ENCODE measurements at regions not wholly inside any gene's neighbourhood (a gene's known extent, or its start where the extent isn't known, plus 50 kb on each side); places are given as distances from the start of the nearest gene placed in this dataset.

DNA sequence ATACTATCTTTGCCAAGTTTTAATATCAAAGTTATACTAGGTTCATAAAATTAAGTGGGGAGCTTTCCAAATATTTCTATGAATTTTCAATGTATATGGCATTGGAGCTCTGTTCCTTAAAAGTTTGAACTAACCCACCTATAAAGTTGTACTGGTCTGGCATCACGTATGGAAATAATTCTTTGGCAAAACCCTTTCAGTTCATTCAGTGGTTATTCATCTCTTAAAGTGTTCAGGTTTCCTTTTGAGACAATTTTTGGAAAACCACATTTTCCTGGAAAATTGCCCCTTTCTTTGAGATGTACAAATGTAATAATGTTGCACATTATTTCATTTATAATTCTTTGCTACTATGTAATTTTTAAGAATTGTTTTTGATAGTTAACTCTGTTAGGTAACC, 62.5 kb upstream of the INPP5A start:
- no peaks in the 10 kb centered on the region for H3K9me3 ChIP-seq (ENCODE audit: control insufficient read depth in 1 of 2, insufficient read depth in 1 of 2, low read depth in 1 of 2, low read length in 2 of 2)
- DNase-seq (ENCODE audit: low read depth, low spot score) (no peak), ATAC-seq (no peak)
- no peaks in the 10 kb centered on the region for H4K20me1 ChIP-seq (ENCODE audit: insufficient read depth)
- ChIA-PET CTCF (no interaction called here), POLR2A (no interaction called here), RAD21 (ENCODE audit: low non-redundant PET in 1 of 2, low total read pairs in 2 of 2, uncharacterized antibody in 2 of 2, unreplicated experiment in 2 of 2) (no interaction called here)
- H3K4me2 ChIP-seq (ENCODE audit: low read length) = no peak overlapping the region
- H3K4me1 ChIP-seq (ENCODE audit: control insufficient read depth in 1 of 2, insufficient read depth in 2 of 2, low read length in 2 of 2) = no peaks in the 10 kb centered on the region
- H3K79me2 ChIP-seq (ENCODE audit: insufficient read depth, low read length) = no peaks in the 10 kb centered on the region
- BruUV-seq (replicated peaks) = no TSS peak
- no peak overlapping the region for H2AFZ ChIP-seq (ENCODE audit: low read depth, low read length, poor library complexity, severe bottlenecking)
- H3K9ac ChIP-seq (ENCODE audit: low read length) = no peak overlapping the region
- H3K27ac ChIP-seq (ENCODE audit: low read depth, low read length) = no peak overlapping the region
- no peaks in the 10 kb centered on the region for H3K36me3 ChIP-seq (ENCODE audit: control insufficient read depth in 1 of 2, insufficient read depth in 2 of 2, low read length in 2 of 2)
- no peaks in the 10 kb centered on the region for H3K27me3 ChIP-seq (ENCODE audit: insufficient read depth, low read length)
- H3K9me2 ChIP-seq (ENCODE audit: insufficient read depth) = no peaks in the 10 kb centered on the region
- no peak overlapping the region for H3K4me3 ChIP-seq (replicated peaks in 1 of 2; ENCODE audit: low read depth in 1 of 2, low read length in 2 of 2)
- intact Hi-C loops (cut with micrococcal nuclease) = no loop called here
- TF ChIP-seq ZFX (IDR thresholded peaks at IDR 0.05) (no peak), POLR2AphosphoS5 (IDR thresholded peaks at IDR 0.05; ENCODE audit: low read depth, low read length) (no peak), SIN3A (IDR thresholded peaks at IDR 0.05; ENCODE audit: low read depth) (no peak), CTCF (IDR thresholded peaks at IDR 0.05 in 2 of 3, conservative IDR thresholded peaks at IDR 0.05 in 1 of 3; ENCODE audit: borderline replicate concordance in 1 of 3, insufficient read depth in 1 of 3, low read depth in 2 of 3, low read length in 2 of 3) (no peak), EGR1 (IDR thresholded peaks at IDR 0.05; ENCODE audit: low read depth) (no peak), FOSL1 (IDR thresholded peaks at IDR 0.05; ENCODE audit: low read depth) (no peak), RAD21 (IDR thresholded peaks at IDR 0.05; ENCODE audit: low read depth) (no peak), SRF (IDR thresholded peaks at IDR 0.05; ENCODE audit: low read depth) (no peak), YY1 (IDR thresholded peaks at IDR 0.05; ENCODE audit: extremely low read depth, insufficient replicate concordance, low read depth, low read length) (no peak), EZH2 (IDR thresholded peaks at IDR 0.05) (no peak), JUND (IDR thresholded peaks at IDR 0.05) (no peak), POLR2A (IDR thresholded peaks at IDR 0.05; ENCODE audit: borderline replicate concordance, extremely low read depth, insufficient read depth, insufficient read length) (no peak), TCF7L2 (IDR thresholded peaks at IDR 0.05; ENCODE audit: borderline replicate concordance, extremely low read depth, insufficient read depth, insufficient read length) (no peak), ELF1 (IDR thresholded peaks at IDR 0.05; ENCODE audit: borderline replicate concordance, low read depth) (no peak), CBX3 (IDR thresholded peaks at IDR 0.05; ENCODE audit: low read depth) (no peak), CEBPB (IDR thresholded peaks at IDR 0.05; ENCODE audit: low read depth) (no peak)
- TF ChIP-seq, protein P1, sequence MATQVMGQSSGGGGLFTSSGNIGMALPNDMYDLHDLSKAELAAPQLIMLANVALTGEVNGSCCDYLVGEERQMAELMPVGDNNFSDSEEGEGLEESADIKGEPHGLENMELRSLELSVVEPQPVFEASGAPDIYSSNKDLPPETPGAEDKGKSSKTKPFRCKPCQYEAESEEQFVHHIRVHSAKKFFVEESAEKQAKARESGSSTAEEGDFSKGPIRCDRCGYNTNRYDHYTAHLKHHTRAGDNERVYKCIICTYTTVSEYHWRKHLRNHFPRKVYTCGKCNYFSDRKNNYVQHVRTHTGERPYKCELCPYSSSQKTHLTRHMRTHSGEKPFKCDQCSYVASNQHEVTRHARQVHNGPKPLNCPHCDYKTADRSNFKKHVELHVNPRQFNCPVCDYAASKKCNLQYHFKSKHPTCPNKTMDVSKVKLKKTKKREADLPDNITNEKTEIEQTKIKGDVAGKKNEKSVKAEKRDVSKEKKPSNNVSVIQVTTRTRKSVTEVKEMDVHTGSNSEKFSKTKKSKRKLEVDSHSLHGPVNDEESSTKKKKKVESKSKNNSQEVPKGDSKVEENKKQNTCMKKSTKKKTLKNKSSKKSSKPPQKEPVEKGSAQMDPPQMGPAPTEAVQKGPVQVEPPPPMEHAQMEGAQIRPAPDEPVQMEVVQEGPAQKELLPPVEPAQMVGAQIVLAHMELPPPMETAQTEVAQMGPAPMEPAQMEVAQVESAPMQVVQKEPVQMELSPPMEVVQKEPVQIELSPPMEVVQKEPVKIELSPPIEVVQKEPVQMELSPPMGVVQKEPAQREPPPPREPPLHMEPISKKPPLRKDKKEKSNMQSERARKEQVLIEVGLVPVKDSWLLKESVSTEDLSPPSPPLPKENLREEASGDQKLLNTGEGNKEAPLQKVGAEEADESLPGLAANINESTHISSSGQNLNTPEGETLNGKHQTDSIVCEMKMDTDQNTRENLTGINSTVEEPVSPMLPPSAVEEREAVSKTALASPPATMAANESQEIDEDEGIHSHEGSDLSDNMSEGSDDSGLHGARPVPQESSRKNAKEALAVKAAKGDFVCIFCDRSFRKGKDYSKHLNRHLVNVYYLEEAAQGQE (IDR thresholded peaks at IDR 0.05; ENCODE audit: low read depth) = no peak
- TF ChIP-seq, protein P2, sequence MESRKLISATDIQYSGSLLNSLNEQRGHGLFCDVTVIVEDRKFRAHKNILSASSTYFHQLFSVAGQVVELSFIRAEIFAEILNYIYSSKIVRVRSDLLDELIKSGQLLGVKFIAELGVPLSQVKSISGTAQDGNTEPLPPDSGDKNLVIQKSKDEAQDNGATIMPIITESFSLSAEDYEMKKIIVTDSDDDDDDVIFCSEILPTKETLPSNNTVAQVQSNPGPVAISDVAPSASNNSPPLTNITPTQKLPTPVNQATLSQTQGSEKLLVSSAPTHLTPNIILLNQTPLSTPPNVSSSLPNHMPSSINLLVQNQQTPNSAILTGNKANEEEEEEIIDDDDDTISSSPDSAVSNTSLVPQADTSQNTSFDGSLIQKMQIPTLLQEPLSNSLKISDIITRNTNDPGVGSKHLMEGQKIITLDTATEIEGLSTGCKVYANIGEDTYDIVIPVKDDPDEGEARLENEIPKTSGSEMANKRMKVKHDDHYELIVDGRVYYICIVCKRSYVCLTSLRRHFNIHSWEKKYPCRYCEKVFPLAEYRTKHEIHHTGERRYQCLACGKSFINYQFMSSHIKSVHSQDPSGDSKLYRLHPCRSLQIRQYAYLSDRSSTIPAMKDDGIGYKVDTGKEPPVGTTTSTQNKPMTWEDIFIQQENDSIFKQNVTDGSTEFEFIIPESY (IDR thresholded peaks at IDR 0.05; ENCODE audit: extremely low read depth, insufficient replicate concordance, low read length) = no peak

Data from HCT116 (cell line).